ENCODE measurements at regions not wholly inside any gene's neighbourhood (a gene's known extent, or its start where the extent isn't known, plus 50 kb on each side); places are given as distances from the start of the nearest gene placed in this dataset.

DNA sequence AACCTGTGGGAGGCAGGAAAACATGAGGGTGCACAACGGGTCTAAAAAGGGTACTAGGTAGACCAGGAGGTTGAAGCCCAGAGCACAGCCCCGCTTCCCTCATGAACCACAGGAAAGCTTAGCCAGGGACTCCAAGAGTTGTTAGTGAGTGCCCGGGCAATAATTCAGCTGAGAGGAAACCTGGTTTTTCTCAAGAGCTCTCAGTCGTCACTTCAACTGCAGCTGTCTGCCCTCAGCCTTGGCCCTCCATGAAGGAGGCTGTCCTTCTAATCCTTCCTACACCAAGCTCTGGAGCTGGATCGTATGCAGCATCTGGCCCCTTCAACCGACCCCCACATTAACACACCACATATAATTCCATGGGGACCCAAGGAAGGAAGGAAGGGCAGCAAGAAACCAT is 77.0 kb upstream of the BACE2 start:
- Histone ChIP-seq H3K4me1 (ENCODE audit: insufficient read depth, low read length, poor library complexity, severe bottlenecking) (no peaks in the 10 kb centered on the region), H3K36me3 (ENCODE audit: insufficient read depth, low read length) (no peaks in the 10 kb centered on the region), H3K9me3 (ENCODE audit: low read length) (no peaks in the 10 kb centered on the region), H3K27ac (ENCODE audit: low read depth, low read length, poor library complexity, severe bottlenecking) (no peak overlapping the region), H3K9me2 (ENCODE audit: insufficient read depth, low read length) (no peaks in the 10 kb centered on the region), H3K79me2 (ENCODE audit: insufficient read depth, low read depth, low read length) (no peaks in the 10 kb centered on the region), H3K4me2 (ENCODE audit: low read length) (no peak overlapping the region), H4K20me1 (ENCODE audit: insufficient read depth, low read length) (no peaks in the 10 kb centered on the region), H2AFZ (ENCODE audit: low read length) (no peak overlapping the region), H3K4me3 (ENCODE audit: low read depth, low read length, poor library complexity, severe bottlenecking) (no peak overlapping the region)
- intact Hi-C loops (cut with micrococcal nuclease; ENCODE audit: unreplicated experiment) = no loop called here
- no peak for DNase-seq (ENCODE audit: low spot score)
- TF ChIP-seq, protein P1, sequence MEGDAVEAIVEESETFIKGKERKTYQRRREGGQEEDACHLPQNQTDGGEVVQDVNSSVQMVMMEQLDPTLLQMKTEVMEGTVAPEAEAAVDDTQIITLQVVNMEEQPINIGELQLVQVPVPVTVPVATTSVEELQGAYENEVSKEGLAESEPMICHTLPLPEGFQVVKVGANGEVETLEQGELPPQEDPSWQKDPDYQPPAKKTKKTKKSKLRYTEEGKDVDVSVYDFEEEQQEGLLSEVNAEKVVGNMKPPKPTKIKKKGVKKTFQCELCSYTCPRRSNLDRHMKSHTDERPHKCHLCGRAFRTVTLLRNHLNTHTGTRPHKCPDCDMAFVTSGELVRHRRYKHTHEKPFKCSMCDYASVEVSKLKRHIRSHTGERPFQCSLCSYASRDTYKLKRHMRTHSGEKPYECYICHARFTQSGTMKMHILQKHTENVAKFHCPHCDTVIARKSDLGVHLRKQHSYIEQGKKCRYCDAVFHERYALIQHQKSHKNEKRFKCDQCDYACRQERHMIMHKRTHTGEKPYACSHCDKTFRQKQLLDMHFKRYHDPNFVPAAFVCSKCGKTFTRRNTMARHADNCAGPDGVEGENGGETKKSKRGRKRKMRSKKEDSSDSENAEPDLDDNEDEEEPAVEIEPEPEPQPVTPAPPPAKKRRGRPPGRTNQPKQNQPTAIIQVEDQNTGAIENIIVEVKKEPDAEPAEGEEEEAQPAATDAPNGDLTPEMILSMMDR (conservative IDR thresholded peaks at IDR 0.05; ENCODE audit: low read length) = no peak
- no peak for TF ChIP-seq EZH2phosphoT487 (IDR thresholded peaks at IDR 0.05; ENCODE audit: borderline replicate concordance, low read depth, low read length)
- CTCF ChIA-PET (ENCODE audit: unreplicated experiment) = no interaction called here
- no TSS peak for BruUV-seq (replicated peaks)
- POLR2A ChIA-PET = no interaction called here

DNA sequence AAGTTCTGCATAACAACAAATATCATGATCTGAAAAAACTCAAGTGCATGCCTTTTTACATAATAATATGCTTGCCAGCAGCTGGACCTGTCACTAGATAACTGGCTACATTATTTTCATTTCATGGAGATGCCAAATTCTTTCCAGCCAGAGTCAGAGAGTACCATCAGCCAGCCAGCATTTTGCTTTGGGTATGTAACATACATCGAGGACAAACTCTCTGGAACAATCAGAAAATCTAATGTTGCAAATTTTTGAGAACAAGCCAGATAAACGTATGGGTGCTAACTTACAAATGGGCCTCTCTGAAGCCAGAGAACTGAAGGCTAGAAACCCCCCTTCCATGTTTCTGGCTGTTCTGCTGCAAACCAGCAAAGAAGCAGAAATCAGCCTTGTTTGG is 76.3 kb upstream of the BACE2 start:
- Histone ChIP-seq H2AFZ (ENCODE audit: low read length) (no peak overlapping the region), H3K27ac (ENCODE audit: low read depth, low read length, poor library complexity, severe bottlenecking) (no peak overlapping the region), H3K4me1 (ENCODE audit: insufficient read depth, low read length, poor library complexity, severe bottlenecking) (no peaks in the 10 kb centered on the region), H3K4me2 (ENCODE audit: low read length) (no peak overlapping the region), H3K36me3 (ENCODE audit: insufficient read depth, low read length) (no peaks in the 10 kb centered on the region), H4K20me1 (ENCODE audit: insufficient read depth, low read length) (no peaks in the 10 kb centered on the region), H3K9me2 (ENCODE audit: insufficient read depth, low read length) (no peaks in the 10 kb centered on the region), H3K4me3 (ENCODE audit: low read depth, low read length, poor library complexity, severe bottlenecking) (no peak overlapping the region), H3K9me3 (ENCODE audit: low read length) (no peaks in the 10 kb centered on the region), H3K79me2 (ENCODE audit: insufficient read depth, low read depth, low read length) (no peaks in the 10 kb centered on the region)
- ChIA-PET POLR2A (no interaction called here), CTCF (ENCODE audit: unreplicated experiment) (no interaction called here)
- intact Hi-C loops (cut with micrococcal nuclease; ENCODE audit: unreplicated experiment) = no loop called here
- no TSS peak for BruUV-seq (replicated peaks)
- no peak for TF ChIP-seq EZH2phosphoT487 (IDR thresholded peaks at IDR 0.05; ENCODE audit: borderline replicate concordance, low read depth, low read length)
- TF ChIP-seq, protein P1 (conservative IDR thresholded peaks at IDR 0.05; ENCODE audit: low read length) = no peak
- no peak for DNase-seq (ENCODE audit: low spot score)

DNA sequence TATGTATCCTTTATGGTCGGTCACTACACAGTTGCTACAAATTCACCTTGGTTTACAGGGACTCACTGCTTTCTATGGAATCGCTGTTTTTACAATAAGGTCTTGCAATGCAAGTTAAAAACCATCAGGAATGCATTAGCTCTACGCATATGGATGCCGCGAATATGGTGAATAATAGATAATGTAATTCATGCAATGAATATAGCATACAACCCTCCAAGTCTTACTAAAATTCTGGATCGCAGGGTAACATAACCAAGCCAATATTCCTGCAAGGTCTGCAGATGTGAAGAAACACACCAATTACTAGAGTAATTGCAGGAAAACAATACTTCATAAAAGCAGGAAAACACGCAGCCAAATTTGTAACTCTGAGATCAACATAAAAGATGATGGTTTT is 75.6 kb upstream of the BACE2 start:
- Histone ChIP-seq H3K4me3 (ENCODE audit: low read depth, low read length, poor library complexity, severe bottlenecking) (no peak overlapping the region), H3K36me3 (ENCODE audit: insufficient read depth, low read length) (no peaks in the 10 kb centered on the region), H3K9me2 (ENCODE audit: insufficient read depth, low read length) (no peaks in the 10 kb centered on the region), H3K9me3 (ENCODE audit: low read length) (no peaks in the 10 kb centered on the region), H3K27ac (ENCODE audit: low read depth, low read length, poor library complexity, severe bottlenecking) (no peak overlapping the region), H2AFZ (ENCODE audit: low read length) (no peak overlapping the region), H3K4me1 (ENCODE audit: insufficient read depth, low read length, poor library complexity, severe bottlenecking) (no peaks in the 10 kb centered on the region), H3K79me2 (ENCODE audit: insufficient read depth, low read depth, low read length) (no peaks in the 10 kb centered on the region), H4K20me1 (ENCODE audit: insufficient read depth, low read length) (no peaks in the 10 kb centered on the region), H3K4me2 (ENCODE audit: low read length) (no peak overlapping the region)
- TF ChIP-seq EZH2phosphoT487 (IDR thresholded peaks at IDR 0.05; ENCODE audit: borderline replicate concordance, low read depth, low read length) = no peak
- TF ChIP-seq, protein P1 (conservative IDR thresholded peaks at IDR 0.05; ENCODE audit: low read length) = no peak
- DNase-seq (ENCODE audit: low spot score) = no peak
- intact Hi-C loops (cut with micrococcal nuclease; ENCODE audit: unreplicated experiment) = no loop called here
- CTCF ChIA-PET (ENCODE audit: unreplicated experiment) = no interaction called here
- no TSS peak for BruUV-seq (replicated peaks)
- POLR2A ChIA-PET = no interaction called here
